Natural killer cell (primary cell): ENCODE measurements at regions not wholly inside any gene's neighbourhood (a gene's known extent, or its start where the extent isn't known, plus 50 kb on each side); places are given as distances from the start of the nearest gene placed in this dataset.
"Not testable (repeated sequence)": the region's sequence is repeated elsewhere in the genome, so short reads cannot be mapped to it uniquely, and the experiment has no call there.

ENCODE experiments used
- ATAC-seq, 3 donors: fragments of 150-1000 bp in 2 of 3; fragments of 200-7000 bp in 1 of 3; cut with Tn5 transposase; 1 replicate in 1 of 3; 2 replicates in 2 of 3; pipeline ENCODE4 v1.10.0; 2021; ENCODE audit warnings: mild to moderate bottlenecking in 2 of 3, moderate library complexity in 2 of 3
- DNase-seq, 2 donors: peaks; one replicate each; pipeline versions ENCODE4 v3.0.0 to v3.0.0-alpha.2; 2013 to 2021; ENCODE audit warnings: mixed read lengths in 1 of 2
- H3K27ac ChIP-seq: one replicate; pipeline ENCODE4 v1.5.1; 2013; ENCODE audit warnings: mild to moderate bottlenecking, low read length
- H3K27me3 ChIP-seq: one replicate; pipeline ENCODE4 v1.6.1; 2013; ENCODE audit warnings: low read length; ENCODE audit not compliant: control insufficient read depth, insufficient read depth
- H3K36me3 ChIP-seq: one replicate; pipeline ENCODE4 v1.6.1; 2013; ENCODE audit warnings: low read length; ENCODE audit not compliant: control insufficient read depth, insufficient read depth
- H3K4me1 ChIP-seq: one replicate; pipeline ENCODE4 v1.6.1; 2013; ENCODE audit warnings: low read length; ENCODE audit not compliant: control insufficient read depth, insufficient read depth
- H3K4me3 ChIP-seq: one replicate; pipeline ENCODE4 v1.5.1; 2013; ENCODE audit warnings: low read length
- H3K9me3 ChIP-seq: one replicate; pipeline ENCODE4 v1.6.1; 2013; ENCODE audit warnings: low read length; ENCODE audit not compliant: control insufficient read depth, insufficient read depth
- H3K27ac Mint-ChIP-seq, 2 donors: one replicate each; pipeline ENCODE4 v1.8.0; 2022; ENCODE audit warnings: mild to moderate bottlenecking in 2 of 2, mixed read lengths in 2 of 2, moderate library complexity in 1 of 2
- H3K27me3 Mint-ChIP-seq, 2 donors: one replicate each; pipeline ENCODE4 v1.8.0; 2022; ENCODE audit warnings: low read depth in 2 of 2, mixed read lengths in 2 of 2
- H3K36me3 Mint-ChIP-seq: one replicate; pipeline ENCODE4 v1.8.0; 2022; ENCODE audit warnings: mixed read lengths
- H3K4me1 Mint-ChIP-seq, 2 donors: one replicate each; pipeline ENCODE4 v1.8.0; 2022; ENCODE audit warnings: mixed read lengths in 2 of 2
- H3K4me3 Mint-ChIP-seq: one replicate; pipeline ENCODE4 v1.8.0; 2022; ENCODE audit warnings: mild to moderate bottlenecking, moderate library complexity, mixed read lengths
- H3K9me3 Mint-ChIP-seq, 2 donors: one replicate each; pipeline ENCODE4 v1.8.0; 2022; ENCODE audit warnings: mixed read lengths in 2 of 2
- CTCF ChIP-seq: fragments of 200-600 bp; IDR thresholded peaks from one replicate; pipeline ENCODE4 v1.8.0; 2022; ENCODE audit warnings: antibody characterized with exemption
- WGBS: methylation state at CpG from one replicate; pipeline ENCODE4 v1.1.7; 2013; ENCODE audit warnings: missing lambda C conversion rate; ENCODE audit not compliant: insufficient coverage; 5-methylcytosine and 5-hydroxymethylcytosine counted together
- intact Hi-C: fragments of 100-400 bp; cut with micrococcal nuclease; formaldehyde crosslinking; loops from one replicate; pipeline ENCODE4 v1.14.2; 2022

- intact Hi-C loops = no loop called here
- H3K9me3 Mint-ChIP-seq = peaks cover 0 to 2% of the 10 kb centered on the region in 2 donors
- Histone ChIP-seq H3K9me3 (no peaks in the 10 kb centered on the region), H3K4me3 (no peak overlapping the region), H3K27ac (no peak overlapping the region), H3K4me1 (no peaks in the 10 kb centered on the region), H3K36me3 (no peaks in the 10 kb centered on the region), H3K27me3 (no peaks in the 10 kb centered on the region)
- H3K27ac Mint-ChIP-seq = no peak overlapping the region
- DNase-seq (no peak), ATAC-seq (no peak)
- H3K4me3 Mint-ChIP-seq = no peak overlapping the region
- no peaks in the 10 kb centered on the region for H3K36me3 Mint-ChIP-seq
- no peaks in the 10 kb centered on the region for H3K4me1 Mint-ChIP-seq
- TF ChIP-seq CTCF = no peak
- peaks cover 14 to 29% of the 10 kb centered on the region in 2 donors for H3K27me3 Mint-ChIP-seq
- WGBS = 77% methylated on average over 4 of the region's 4 CpGs
Observed at GRCh38 chr12:3389986-3390385, 101.0 kb upstream of the PRMT8 start.

DNA sequence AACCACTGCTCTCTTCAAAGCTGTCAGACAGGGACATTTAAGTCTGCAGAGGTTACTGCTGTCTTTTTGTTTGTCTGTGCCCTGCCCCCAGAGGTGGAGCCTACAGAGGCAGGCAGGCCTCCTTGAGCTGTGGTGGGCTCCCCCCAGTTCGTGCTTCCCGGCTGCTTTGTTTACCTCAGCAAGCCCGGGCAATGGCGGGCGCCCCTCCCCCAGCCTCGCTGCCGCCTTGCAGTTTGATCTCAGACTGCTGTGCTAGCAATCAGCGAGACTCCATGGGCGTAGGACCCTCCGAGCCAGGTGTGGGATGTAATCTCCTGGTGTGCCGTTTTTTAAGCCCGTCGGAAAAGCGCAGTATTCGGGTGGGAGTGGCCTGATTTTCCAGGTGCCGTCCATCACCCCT lies 93.4 kb upstream of the PRMT8 start:
- H3K4me1 Mint-ChIP-seq, H3K4me3 Mint-ChIP-seq, H3K4me1 ChIP-seq, H3K27me3 ChIP-seq, H3K27ac ChIP-seq, H3K27ac Mint-ChIP-seq, ATAC-seq, H3K36me3 Mint-ChIP-seq, H3K9me3 ChIP-seq, intact Hi-C loops, DNase-seq, H3K9me3 Mint-ChIP-seq, H3K4me3 ChIP-seq, H3K36me3 ChIP-seq: not testable (repeated sequence)
- peaks cover 12 to 30% of the 10 kb centered on the region in 2 donors for H3K27me3 Mint-ChIP-seq
- 53% methylated on average over 11 of the region's 16 CpGs for WGBS

GRCh38 chr12:3398196-3398789 lies 92.7 kb upstream of the PRMT8 start:
- ATAC-seq (no peak), DNase-seq (no peak)
- no peak overlapping the region for H3K4me3 ChIP-seq
- H3K9me3 Mint-ChIP-seq = peaks cover 2 to 3% of the 10 kb centered on the region in 2 donors
- intact Hi-C loops = no loop called here
- no peaks in the 10 kb centered on the region for H3K36me3 Mint-ChIP-seq
- H3K27ac ChIP-seq = no peak overlapping the region
- H3K4me1 Mint-ChIP-seq = no peaks in the 10 kb centered on the region
- no peaks in the 10 kb centered on the region for H3K36me3 ChIP-seq
- no peak for TF ChIP-seq CTCF
- H3K27ac Mint-ChIP-seq = no peak overlapping the region
- H3K27me3 Mint-ChIP-seq = peaks cover 12 to 30% of the 10 kb centered on the region in 2 donors
- H3K27me3 ChIP-seq = peaks cover 5% of the 10 kb centered on the region
- H3K4me1 ChIP-seq = no peaks in the 10 kb centered on the region
- H3K9me3 ChIP-seq = no peaks in the 10 kb centered on the region
- 76% methylated on average over 6 of the region's 6 CpGs for WGBS
- no peak overlapping the region for H3K4me3 Mint-ChIP-seq

GRCh38 chr12:3405821-3406220 lies 85.2 kb upstream of the PRMT8 start:
- no peak overlapping the region for H3K4me3 Mint-ChIP-seq
- peaks cover 0 to 9% of the 10 kb centered on the region in 2 donors for H3K27me3 Mint-ChIP-seq
- no peak for TF ChIP-seq CTCF
- ATAC-seq (no peak), DNase-seq (no peak)
- H3K27me3 ChIP-seq = no peaks in the 10 kb centered on the region
- peaks cover 30% of the 10 kb centered on the region for H3K9me3 ChIP-seq
- no peaks in the 10 kb centered on the region for H3K4me1 ChIP-seq
- intact Hi-C loops = no loop called here
- no peaks in the 10 kb centered on the region for H3K4me1 Mint-ChIP-seq
- no peaks in the 10 kb centered on the region for H3K36me3 ChIP-seq
- peaks cover 10 to 23% of the 10 kb centered on the region in 2 donors for H3K9me3 Mint-ChIP-seq
- H3K4me3 ChIP-seq = no peak overlapping the region
- WGBS = 72% methylated on average over 1 of the region's 1 CpG
- H3K36me3 Mint-ChIP-seq = peaks cover 23% of the 10 kb centered on the region
- no peak overlapping the region for H3K27ac Mint-ChIP-seq
- H3K27ac ChIP-seq = no peak overlapping the region
